ENCODE measurements at regions not wholly inside any gene's neighbourhood (a gene's known extent, or its start where the extent isn't known, plus 50 kb on each side); places are given as distances from the start of the nearest gene placed in this dataset.

GRCh38 chr1:90512441-90512840 lies 204.7 kb downstream of the BARHL2 start (continued):
- TF ChIP-seq ZNF425 (CRISPR knock-in tag; conservative IDR thresholded peaks at IDR 0.05) (no peak), ZBTB21 (CRISPR knock-in tag; IDR thresholded peaks at IDR 0.05; ENCODE audit: borderline replicate concordance) (no peak), CBFB (CRISPR knock-in tag; IDR thresholded peaks at IDR 0.05; ENCODE audit: low read depth) (no peak), AR (CRISPR knock-in tag; IDR thresholded peaks at IDR 0.05) (no peak), ZNF121 (CRISPR knock-in tag; IDR thresholded peaks at IDR 0.05) (no peak), JUN (CRISPR knock-in tag; IDR thresholded peaks at IDR 0.05) (no peak), SOX15 (CRISPR knock-in tag; IDR thresholded peaks at IDR 0.05) (no peak), GTF2I (CRISPR knock-in tag; conservative IDR thresholded peaks at IDR 0.05) (no peak), ZNF396 (CRISPR knock-in tag; IDR thresholded peaks at IDR 0.05; ENCODE audit: borderline replicate concordance) (no peak), OVOL2 (CRISPR knock-in tag; IDR thresholded peaks at IDR 0.05; ENCODE audit: borderline replicate concordance) (no peak), ZNF512 (CRISPR knock-in tag; IDR thresholded peaks at IDR 0.05; ENCODE audit: borderline replicate concordance) (no peak), RORB (CRISPR knock-in tag; IDR thresholded peaks at IDR 0.05) (no peak), SMAD4 (CRISPR knock-in tag; IDR thresholded peaks at IDR 0.05) (no peak)

- CTCF ChIA-PET, result interaction anchor here (1.0 kb wide), 1 partner anchor 76 kb away, joined by 3 read pairs; no protein-coding TSS in a partner anchor
- Mint-ChIP-seq H3K4me3 (no peak overlapping the region), H3K27ac (no peak overlapping the region), H3K9me3 (0 out of 2 replicates have a peak, but pooled peaks cover 3% of the 10 kb centered on the region), H3K36me3 (no peaks in the 10 kb centered on the region), H3K4me1 (peaks cover 28% of the 10 kb centered on the region), H3K27me3 (ENCODE audit: low read depth) (no peaks in the 10 kb centered on the region)
- POLR2A ChIA-PET, result no interaction called here
- ATAC-seq (no peak), DNase-seq (ENCODE audit: low spot score) (no peak)
- TF ChIP-seq PRRX2 (CRISPR knock-in tag; IDR thresholded peaks at IDR 0.05) (no peak), SMAD3 (CRISPR knock-in tag; IDR thresholded peaks at IDR 0.05; ENCODE audit: borderline replicate concordance) (no peak), ZNF121 (CRISPR knock-in tag; IDR thresholded peaks at IDR 0.05) (no peak)
Observed at GRCh38 chr1:90510143-90510542, 207.0 kb downstream of the BARHL2 start.

GRCh38 chr1:90509225-90510048 lies 207.7 kb downstream of the BARHL2 start:
- ATAC-seq (peak; percentile 43; the same call in 1 of the 2 replicates), DNase-seq (ENCODE audit: low spot score) (no peak)
- Mint-ChIP-seq H3K36me3 (no peaks in the 10 kb centered on the region), H3K9me3 (0 out of 2 replicates have a peak, but pooled peaks cover 3% of the 10 kb centered on the region), H3K27me3 (ENCODE audit: low read depth) (no peaks in the 10 kb centered on the region), H3K4me3 (no peak overlapping the region), H3K4me1 (peaks cover 28% of the 10 kb centered on the region), H3K27ac (peak overlapping the region; percentile 22; the same call in 1 of the 2 replicates)
- ChIA-PET CTCF (no interaction called here), POLR2A (no interaction called here)
- no peak for TF ChIP-seq PRDM15 (CRISPR knock-in tag; IDR thresholded peaks at IDR 0.05)
- no peak for TF ChIP-seq PRRX2 (CRISPR knock-in tag; IDR thresholded peaks at IDR 0.05)
- no peak for TF ChIP-seq ZNF671 (CRISPR knock-in tag; IDR thresholded peaks at IDR 0.05)
- no peak for TF ChIP-seq FOXJ3 (CRISPR knock-in tag; IDR thresholded peaks at IDR 0.05; ENCODE audit: borderline replicate concordance)
- no peak for TF ChIP-seq CTCF (IDR thresholded peaks at IDR 0.05)
- TF ChIP-seq MYBL2 (CRISPR knock-in tag; IDR thresholded peaks at IDR 0.05), result no peak

Measured in WTC11 (cell line).